SKM-1 treated with dmso at 0.1 percent for 144 hours (cell line): ENCODE measurements at regions not wholly inside any gene's neighbourhood (a gene's known extent, or its start where the extent isn't known, plus 50 kb on each side); places are given as distances from the start of the nearest gene placed in this dataset.

ENCODE experiments used
- DNase-seq: peaks from one replicate; lab custom pipeline; 2025; ENCODE audit not compliant: unreplicated experiment; lab: John Stamatoyannopoulos, UW

DNA sequence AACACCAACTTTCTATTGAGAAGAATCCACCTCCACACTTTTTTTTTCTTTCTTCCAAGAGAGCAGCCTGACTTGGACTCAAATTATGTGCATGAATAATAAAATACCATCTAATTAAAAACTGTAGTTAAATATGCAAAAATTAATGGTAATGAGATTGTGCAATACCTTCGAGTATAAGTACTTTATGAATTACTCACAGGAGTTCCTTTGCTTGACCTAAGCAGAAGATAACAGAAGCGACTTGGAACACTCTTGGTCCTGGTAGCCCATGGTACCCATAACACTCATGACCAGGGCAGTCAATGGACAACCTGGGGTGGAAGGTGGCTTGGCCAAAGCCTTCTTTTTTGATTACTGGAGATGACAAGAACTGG is 203.5 kb upstream of the IRX3 start:
- no peak for DNase-seq

GRCh38 chr16:54489225-54490111 is 202.9 kb upstream of the IRX3 start:
- no peak for DNase-seq

GRCh38 chr16:54488729-54489128 is 202.1 kb upstream of the IRX3 start:
- DNase-seq: no peak

- DNase-seq: no peak
Measured at GRCh38 chr16:54487933-54488332, 201.3 kb upstream of the IRX3 start.

DNA sequence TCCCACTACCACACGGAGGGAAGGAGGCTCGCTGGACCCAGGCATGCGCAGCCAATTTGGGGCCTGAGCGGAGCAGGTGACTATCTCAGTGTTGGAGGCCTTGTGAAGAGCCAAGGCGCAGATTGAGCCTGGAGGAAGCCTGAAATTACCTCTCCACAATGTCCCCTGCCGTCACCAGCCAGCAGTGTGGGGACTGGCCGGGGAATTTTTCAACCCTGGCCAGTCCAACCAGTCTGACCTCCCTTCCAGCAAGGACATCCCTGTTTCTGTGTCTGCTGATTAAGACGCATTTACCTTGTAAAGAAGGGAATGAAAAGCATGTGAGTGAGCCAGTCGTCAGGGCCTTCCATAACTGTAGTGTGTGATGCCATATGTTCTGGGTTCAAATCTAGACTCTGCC is 198.1 kb upstream of the IRX3 start:
- DNase-seq: no peak

- DNase-seq: no peak
Measured at GRCh38 chr16:54482892-54483574, 196.4 kb upstream of the IRX3 start.

GRCh38 chr16:54480429-54480828 is 193.8 kb upstream of the IRX3 start:
- DNase-seq: no peak

DNA sequence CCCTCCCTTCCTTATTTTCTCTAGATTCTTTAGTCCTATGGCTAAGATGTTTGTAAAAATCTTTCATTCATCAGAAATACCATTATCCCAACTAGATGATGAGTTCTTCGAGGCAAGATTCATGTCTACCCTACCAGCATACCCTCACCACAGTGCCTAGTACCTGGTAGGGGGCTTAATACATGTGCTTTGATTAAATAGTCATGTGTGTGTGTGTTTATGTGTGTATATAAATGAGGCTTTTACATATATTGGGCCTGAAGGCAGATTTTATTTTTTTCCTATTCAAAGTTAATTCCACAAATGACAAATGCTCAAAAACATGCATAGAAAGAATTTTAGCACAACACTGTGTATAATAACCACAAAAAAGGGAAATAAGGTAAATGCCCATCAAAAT is 193.0 kb upstream of the IRX3 start:
- DNase-seq: no peak

GRCh38 chr16:54477714-54478113 is 191.1 kb upstream of the IRX3 start:
- no peak for DNase-seq

DNA sequence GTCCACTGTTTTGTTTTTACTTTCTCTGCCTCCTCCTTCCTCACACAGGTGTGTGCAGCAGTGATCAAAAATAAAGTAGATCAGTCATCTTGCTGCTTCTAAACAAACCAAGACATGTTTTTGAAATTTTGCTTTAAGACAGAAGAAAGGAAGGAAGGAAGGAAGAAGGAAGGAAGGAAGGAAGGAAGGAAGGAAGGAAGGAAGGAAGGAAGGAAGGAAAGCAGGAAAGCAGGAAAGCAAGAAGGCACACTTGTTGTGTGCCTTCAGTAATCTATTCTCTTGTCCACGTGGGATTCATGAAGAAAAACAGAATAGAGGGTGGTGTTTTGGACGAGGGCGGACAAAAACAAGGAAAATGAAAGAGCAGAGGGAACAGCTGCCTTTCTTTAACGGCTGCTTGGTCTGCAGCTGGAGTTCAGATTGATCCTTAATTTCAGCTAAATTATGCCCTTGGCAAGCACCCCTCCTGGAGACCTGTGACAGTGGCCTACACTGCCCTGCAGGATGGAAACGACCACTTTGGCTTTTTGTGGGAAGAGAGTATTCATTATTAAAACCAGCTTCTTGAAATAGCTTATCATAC is 188.5 kb upstream of the IRX3 start:
- DNase-seq: no peak

GRCh38 chr16:54473226-54473993 is 186.8 kb upstream of the IRX3 start:
- no peak for DNase-seq

- DNase-seq: no peak
Measured at GRCh38 chr16:54467398-54467797, 180.8 kb upstream of the IRX3 start.

DNA sequence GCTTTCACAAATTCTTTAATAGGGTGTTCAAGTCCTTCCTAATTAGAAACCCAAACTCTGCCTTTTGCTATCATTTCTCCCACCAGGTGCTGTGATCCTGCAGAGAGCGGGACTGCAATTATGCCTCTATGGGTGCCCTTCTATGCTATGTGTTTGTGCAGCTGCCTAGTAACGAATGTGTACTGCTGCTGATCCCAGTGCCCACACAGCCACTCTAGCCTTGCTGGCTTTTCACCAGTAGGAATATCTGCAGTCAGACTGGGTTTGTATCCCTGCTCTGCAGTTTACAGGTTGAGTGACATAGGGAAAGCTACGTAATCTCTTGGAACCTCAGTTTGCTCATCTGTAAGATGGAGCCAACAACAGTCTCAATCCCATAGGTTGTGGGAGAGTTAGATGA is 179.6 kb upstream of the IRX3 start:
- no peak for DNase-seq

GRCh38 chr16:54465063-54465462 is 178.5 kb upstream of the IRX3 start:
- no peak for DNase-seq

DNA sequence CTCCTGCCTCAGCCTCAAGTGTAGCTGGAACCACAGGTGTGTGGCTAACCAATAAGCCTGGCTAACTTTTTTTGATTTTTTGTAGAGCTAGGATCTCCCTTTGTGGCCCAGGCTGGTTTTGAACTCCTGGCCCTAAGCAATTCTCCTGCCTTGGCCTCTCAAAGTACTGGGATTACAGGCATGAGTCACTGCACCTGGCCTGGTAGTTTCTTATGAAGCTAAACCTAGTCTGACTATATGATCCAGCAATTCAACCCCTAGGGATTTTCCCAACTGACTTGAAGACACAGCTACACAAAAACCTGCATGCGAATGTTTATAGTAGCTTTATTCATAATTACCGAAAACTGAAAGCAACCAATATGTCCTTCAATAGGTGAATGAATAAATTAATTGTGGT is 176.2 kb upstream of the IRX3 start:
- DNase-seq: no peak

DNA sequence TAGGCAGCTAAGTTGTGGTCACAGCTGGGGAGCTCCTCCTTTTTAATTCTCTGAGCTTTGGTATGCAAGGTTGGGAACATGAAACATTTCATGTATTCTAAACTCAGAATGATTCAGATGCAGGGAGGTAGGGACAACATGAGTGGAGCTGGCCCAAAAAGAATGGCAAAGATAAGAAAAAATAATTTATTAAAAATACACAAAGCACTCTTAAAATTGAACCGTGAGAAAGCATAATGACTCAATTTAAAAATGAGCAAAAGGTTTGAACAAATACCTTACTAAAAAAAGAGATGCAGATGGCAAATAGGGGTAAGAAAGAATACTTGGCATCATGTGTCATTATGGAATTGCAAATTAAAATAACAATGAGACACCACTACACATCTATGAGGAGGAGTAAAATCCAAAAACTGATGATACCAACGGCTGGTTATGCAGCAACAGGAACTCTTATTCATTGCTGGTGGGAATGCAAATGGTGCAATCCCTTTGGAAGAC is 175.6 kb upstream of the IRX3 start:
- no peak for DNase-seq

DNA sequence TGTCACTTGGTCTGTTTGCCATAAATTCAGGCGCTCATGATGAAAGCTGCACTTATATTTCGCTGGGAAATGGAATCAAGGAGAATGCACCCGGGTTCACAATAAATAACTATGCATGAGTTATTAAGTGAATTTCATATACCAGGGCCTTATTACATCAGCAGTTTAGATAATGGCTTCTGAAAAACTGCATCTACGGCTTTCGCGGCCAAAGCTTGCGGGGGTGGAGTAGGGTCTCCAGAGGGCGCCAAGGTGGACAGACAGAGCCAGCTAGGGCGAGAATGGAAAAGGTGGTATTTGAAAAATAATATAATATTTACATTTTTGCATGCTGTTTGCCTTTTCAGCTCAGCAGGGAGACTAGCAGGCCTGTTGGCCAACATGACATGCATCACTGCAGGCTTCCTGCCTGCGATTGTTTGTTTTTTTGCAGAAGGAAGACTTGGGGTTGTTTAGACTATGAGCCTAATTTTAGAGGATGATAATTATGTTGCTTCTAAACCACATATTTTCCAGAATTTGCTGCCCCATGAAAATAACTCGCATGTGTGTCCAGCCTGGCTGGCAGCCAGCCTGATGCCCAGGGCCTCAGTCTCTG is 173.8 kb upstream of the IRX3 start:
- DNase-seq: no peak

DNA sequence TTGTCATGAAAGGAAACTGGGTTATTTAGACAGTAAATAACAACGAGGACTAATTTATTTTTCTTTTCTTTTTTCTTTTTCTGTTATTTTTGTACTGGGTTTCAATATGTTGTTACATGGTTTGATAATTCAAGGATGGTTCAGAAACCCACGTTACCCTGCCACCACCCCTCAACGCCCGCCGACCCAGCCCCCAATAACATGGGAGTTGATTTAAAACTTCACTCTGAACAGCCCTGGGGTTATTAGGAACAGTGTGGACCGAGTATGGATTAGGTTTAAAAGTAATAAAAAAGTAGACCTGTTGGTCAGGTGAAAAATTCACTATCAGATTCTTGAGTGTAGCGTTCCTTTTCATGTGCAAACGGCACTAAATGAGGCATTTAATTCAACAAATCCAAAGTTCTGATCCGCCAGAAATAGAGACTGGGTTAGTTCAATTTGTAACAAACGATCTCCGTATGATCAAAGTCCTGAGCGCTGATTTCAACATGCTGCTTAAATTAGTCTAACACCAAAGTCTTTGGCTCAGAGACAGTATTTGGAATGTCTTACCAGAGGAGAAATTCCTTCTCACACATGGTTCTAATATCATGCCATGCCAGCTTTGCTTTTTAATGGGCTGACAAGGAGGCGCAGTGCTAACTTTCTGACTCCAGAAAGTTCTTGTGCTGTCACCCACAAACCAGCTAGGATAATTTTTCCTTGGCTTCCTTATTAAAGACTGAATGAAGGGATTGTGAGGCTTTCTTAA is 173.1 kb upstream of the IRX3 start:
- DNase-seq: no peak

DNA sequence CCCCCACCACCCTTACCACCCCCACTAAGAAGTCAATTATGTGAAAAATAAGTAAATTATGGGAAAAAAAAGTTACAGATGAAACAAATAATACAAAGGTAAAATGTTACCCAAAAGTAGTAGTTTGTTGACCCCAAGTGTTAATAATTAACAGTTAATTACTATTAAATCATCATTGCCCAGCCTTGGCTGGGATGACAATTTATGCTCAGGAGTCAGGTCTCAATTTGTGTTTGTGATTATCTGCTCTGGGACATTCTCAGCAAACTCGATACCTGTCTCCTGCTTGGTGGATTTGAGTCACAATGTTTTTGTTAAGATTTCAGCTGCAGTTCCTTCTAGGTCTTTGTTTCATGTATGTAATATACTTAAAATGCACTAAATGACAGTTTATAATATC is 172.3 kb upstream of the IRX3 start:
- no peak for DNase-seq

DNA sequence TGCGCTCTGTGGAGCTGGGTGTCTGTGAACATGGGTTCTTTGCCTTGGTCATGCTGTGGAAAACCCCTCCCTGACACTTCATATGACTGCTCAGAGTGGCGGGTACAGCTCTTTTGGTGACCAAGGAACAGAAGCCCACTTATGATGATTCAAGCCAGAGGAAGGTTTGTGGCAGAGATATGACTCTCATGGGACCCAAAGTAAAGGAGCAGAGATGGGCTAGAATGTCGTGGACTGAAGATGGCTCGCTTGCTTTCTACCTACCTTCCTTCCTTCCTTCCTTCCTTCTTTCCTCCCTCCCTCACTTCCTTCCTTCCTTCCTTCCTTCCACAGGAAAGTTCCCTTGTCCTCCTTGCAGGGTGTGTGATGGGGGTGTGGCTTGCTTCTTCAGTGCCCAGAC is 169.7 kb upstream of the IRX3 start:
- DNase-seq: no peak
